ENCODE measurements at regions not wholly inside any gene's neighbourhood (a gene's known extent, or its start where the extent isn't known, plus 50 kb on each side); places are given as distances from the start of the nearest gene placed in this dataset.

DNA sequence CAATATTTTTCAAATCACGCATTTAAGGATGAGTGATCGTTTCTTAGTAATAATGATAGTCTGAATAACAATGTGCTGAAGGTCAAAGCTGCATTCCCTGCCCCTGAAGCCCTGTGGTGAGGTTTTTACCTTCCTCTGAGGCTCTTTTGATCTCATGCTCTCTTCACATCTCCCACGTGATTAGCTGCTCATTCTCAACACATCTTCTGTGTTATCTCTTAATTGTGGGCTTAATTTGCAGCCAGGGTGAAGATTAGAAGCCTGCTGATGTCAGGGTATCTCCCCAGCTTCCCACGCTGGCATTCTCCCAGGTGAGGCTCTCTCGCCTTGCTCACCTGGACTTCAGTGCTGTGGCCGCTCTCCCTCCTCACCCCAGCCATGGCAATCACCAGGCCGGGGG, 109.7 kb upstream of the FOXQ1 start:
- TF ChIP-seq POLR2A (IDR thresholded peaks at IDR 0.05; ENCODE audit: low read depth, low read length) (no peak), MXI1 (IDR thresholded peaks at IDR 0.05; ENCODE audit: low read depth, low read length) (no peak), EZH2 (IDR thresholded peaks at IDR 0.05; ENCODE audit: borderline replicate concordance, control insufficient read depth, low read depth, low read length) (no peak), JUND (IDR thresholded peaks at IDR 0.05; ENCODE audit: low read depth, low read length) (no peak), RAD21 (IDR thresholded peaks at IDR 0.05; ENCODE audit: insufficient read depth, low read depth, low read length) (no peak)
- TF ChIP-seq, protein P1, sequence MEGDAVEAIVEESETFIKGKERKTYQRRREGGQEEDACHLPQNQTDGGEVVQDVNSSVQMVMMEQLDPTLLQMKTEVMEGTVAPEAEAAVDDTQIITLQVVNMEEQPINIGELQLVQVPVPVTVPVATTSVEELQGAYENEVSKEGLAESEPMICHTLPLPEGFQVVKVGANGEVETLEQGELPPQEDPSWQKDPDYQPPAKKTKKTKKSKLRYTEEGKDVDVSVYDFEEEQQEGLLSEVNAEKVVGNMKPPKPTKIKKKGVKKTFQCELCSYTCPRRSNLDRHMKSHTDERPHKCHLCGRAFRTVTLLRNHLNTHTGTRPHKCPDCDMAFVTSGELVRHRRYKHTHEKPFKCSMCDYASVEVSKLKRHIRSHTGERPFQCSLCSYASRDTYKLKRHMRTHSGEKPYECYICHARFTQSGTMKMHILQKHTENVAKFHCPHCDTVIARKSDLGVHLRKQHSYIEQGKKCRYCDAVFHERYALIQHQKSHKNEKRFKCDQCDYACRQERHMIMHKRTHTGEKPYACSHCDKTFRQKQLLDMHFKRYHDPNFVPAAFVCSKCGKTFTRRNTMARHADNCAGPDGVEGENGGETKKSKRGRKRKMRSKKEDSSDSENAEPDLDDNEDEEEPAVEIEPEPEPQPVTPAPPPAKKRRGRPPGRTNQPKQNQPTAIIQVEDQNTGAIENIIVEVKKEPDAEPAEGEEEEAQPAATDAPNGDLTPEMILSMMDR (IDR thresholded peaks at IDR 0.05 in 2 of 3, conservative IDR thresholded peaks at IDR 0.05 in 1 of 3; ENCODE audit: control insufficient read depth in 2 of 3, extremely low read depth in 1 of 3, insufficient read depth in 1 of 3, low read depth in 3 of 3, low read length in 3 of 3) = no peak
- TF ChIP-seq, protein P2, sequence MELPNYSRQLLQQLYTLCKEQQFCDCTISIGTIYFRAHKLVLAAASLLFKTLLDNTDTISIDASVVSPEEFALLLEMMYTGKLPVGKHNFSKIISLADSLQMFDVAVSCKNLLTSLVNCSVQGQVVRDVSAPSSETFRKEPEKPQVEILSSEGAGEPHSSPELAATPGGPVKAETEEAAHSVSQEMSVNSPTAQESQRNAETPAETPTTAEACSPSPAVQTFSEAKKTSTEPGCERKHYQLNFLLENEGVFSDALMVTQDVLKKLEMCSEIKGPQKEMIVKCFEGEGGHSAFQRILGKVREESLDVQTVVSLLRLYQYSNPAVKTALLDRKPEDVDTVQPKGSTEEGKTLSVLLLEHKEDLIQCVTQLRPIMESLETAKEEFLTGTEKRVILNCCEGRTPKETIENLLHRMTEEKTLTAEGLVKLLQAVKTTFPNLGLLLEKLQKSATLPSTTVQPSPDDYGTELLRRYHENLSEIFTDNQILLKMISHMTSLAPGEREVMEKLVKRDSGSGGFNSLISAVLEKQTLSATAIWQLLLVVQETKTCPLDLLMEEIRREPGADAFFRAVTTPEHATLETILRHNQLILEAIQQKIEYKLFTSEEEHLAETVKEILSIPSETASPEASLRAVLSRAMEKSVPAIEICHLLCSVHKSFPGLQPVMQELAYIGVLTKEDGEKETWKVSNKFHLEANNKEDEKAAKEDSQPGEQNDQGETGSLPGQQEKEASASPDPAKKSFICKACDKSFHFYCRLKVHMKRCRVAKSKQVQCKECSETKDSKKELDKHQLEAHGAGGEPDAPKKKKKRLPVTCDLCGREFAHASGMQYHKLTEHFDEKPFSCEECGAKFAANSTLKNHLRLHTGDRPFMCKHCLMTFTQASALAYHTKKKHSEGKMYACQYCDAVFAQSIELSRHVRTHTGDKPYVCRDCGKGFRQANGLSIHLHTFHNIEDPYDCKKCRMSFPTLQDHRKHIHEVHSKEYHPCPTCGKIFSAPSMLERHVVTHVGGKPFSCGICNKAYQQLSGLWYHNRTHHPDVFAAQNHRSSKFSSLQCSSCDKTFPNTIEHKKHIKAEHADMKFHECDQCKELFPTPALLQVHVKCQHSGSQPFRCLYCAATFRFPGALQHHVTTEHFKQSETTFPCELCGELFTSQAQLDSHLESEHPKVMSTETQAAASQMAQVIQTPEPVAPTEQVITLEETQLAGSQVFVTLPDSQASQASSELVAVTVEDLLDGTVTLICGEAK (IDR thresholded peaks at IDR 0.05; ENCODE audit: borderline replicate concordance) = no peak

All from GM12878 (cell line).